Smooth muscle cell (in vitro differentiated cells): ENCODE measurements at regions not wholly inside any gene's neighbourhood (a gene's known extent, or its start where the extent isn't known, plus 50 kb on each side); places are given as distances from the start of the nearest gene placed in this dataset.

Experiments used
- DNase-seq: peaks from one replicate; lab custom pipeline; 2025; ENCODE audit not compliant: unreplicated experiment; lab: John Stamatoyannopoulos, UW
- H2AFZ ChIP-seq: fragments of 200-600 bp; sonication (generic); 2 replicates; pipeline ENCODE4 v1.6.0; 2016; ENCODE audit warnings: antibody characterized with exemption, low read depth, mild to moderate bottlenecking
- H3F3A ChIP-seq: fragments of 200-600 bp; sonication (generic); 2 replicates; pipeline ENCODE4 v1.6.0; 2017; ENCODE audit warnings: antibody characterized with exemption, low read depth
- H3K27ac ChIP-seq: fragments of 200-600 bp; sonication (generic); 2 replicates; pipeline ENCODE4 v1.5.1; 2016; ENCODE audit warnings: low read depth, mild to moderate bottlenecking
- H3K27me3 ChIP-seq: fragments of 200-600 bp; sonication (generic); 2 replicates; pipeline ENCODE4 v1.6.1; 2016; ENCODE audit warnings: low read depth, mild to moderate bottlenecking
- H3K36me3 ChIP-seq: fragments of 200-600 bp; sonication (generic); 2 replicates; pipeline ENCODE4 v1.5.1; 2016; ENCODE audit warnings: low read depth
- H3K4me1 ChIP-seq: fragments of 200-600 bp; sonication (generic); 2 replicates; pipeline ENCODE4 v1.5.1; 2016; ENCODE audit warnings: low read depth
- H3K4me2 ChIP-seq: fragments of 200-600 bp; sonication (generic); 2 replicates; pipeline ENCODE4 v1.6.0; 2016; ENCODE audit warnings: mild to moderate bottlenecking
- H3K4me3 ChIP-seq: fragments of 200-600 bp; sonication (generic); 2 replicates; pipeline ENCODE4 v1.5.1; 2016; ENCODE audit warnings: mild to moderate bottlenecking
- H3K79me2 ChIP-seq: fragments of 200-600 bp; sonication (generic); 2 replicates; pipeline ENCODE4 v1.6.0; 2016; ENCODE audit warnings: low read depth, mild to moderate bottlenecking
- H3K9ac ChIP-seq: fragments of 200-600 bp; sonication (generic); 2 replicates; pipeline ENCODE4 v1.6.0; 2016; ENCODE audit warnings: low read depth
- H3K9me3 ChIP-seq: fragments of 200-600 bp; sonication (generic); replicated peaks from 2 replicates; pipeline ENCODE4 v1.5.1; 2016; ENCODE audit warnings: low read depth
- H4K20me1 ChIP-seq: fragments of 200-600 bp; sonication (generic); 2 replicates; pipeline ENCODE4 v1.6.0; 2016; ENCODE audit warnings: low read depth
- WGBS: methylation state at CpG from one replicate; pipeline ENCODE4 v1.1.7; 2016; ENCODE audit warnings: low lambda C conversion rate; 5-methylcytosine and 5-hydroxymethylcytosine counted together
- TF ChIP-seq, protein P1 (sequence below): fragments of 200-600 bp; sonication (generic); IDR thresholded peaks from 2 replicates; pipeline ENCODE4 v1.5.1; 2017; ENCODE audit warnings: borderline replicate concordance, mild to moderate bottlenecking, antibody characterized with exemption; ENCODE audit not compliant: insufficient read depth, poor library complexity, severe bottlenecking

GRCh38 chr13:104140552-104140951, 1074.3 kb upstream of the SLC10A2 start:
- Histone ChIP-seq H3K36me3 (no peaks in the 10 kb centered on the region), H2AFZ (no peak overlapping the region), H3K9me3 (no peaks in the 10 kb centered on the region), H3K9ac (no peak overlapping the region), H3K79me2 (no peaks in the 10 kb centered on the region), H3F3A (no peaks in the 10 kb centered on the region), H3K4me3 (no peak overlapping the region), H3K4me1 (no peaks in the 10 kb centered on the region), H3K27ac (no peak overlapping the region), H4K20me1 (no peaks in the 10 kb centered on the region), H3K4me2 (no peak overlapping the region), H3K27me3 (no peaks in the 10 kb centered on the region)
- WGBS = 75% methylated on average over 2 of the region's 2 CpGs
- DNase-seq = no peak
- TF ChIP-seq, protein P1, sequence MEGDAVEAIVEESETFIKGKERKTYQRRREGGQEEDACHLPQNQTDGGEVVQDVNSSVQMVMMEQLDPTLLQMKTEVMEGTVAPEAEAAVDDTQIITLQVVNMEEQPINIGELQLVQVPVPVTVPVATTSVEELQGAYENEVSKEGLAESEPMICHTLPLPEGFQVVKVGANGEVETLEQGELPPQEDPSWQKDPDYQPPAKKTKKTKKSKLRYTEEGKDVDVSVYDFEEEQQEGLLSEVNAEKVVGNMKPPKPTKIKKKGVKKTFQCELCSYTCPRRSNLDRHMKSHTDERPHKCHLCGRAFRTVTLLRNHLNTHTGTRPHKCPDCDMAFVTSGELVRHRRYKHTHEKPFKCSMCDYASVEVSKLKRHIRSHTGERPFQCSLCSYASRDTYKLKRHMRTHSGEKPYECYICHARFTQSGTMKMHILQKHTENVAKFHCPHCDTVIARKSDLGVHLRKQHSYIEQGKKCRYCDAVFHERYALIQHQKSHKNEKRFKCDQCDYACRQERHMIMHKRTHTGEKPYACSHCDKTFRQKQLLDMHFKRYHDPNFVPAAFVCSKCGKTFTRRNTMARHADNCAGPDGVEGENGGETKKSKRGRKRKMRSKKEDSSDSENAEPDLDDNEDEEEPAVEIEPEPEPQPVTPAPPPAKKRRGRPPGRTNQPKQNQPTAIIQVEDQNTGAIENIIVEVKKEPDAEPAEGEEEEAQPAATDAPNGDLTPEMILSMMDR = no peak

DNA sequence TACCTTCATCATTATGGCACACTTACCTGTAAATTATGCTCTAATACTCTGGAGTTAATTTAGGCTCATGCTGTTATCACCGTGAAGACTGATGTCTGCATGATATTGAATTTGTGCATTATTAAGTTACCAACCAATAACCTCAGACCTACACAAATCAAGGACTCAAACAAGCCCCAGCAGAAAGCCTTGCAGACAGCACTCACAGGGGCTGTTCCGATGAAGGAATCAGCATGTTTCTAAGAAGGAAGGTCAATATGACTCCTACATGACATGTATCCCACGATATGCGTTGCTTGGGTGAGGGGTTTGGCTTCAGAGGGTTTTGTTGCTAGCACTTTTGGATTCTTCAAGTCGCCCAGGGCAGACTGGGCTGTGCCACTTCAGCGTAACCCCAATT, 1071.2 kb upstream of the SLC10A2 start:
- Histone ChIP-seq H3K27me3 (no peaks in the 10 kb centered on the region), H3K9ac (no peak overlapping the region), H3K4me1 (no peaks in the 10 kb centered on the region), H3K36me3 (no peaks in the 10 kb centered on the region), H3K9me3 (no peaks in the 10 kb centered on the region), H3K4me3 (no peak overlapping the region), H3K27ac (no peak overlapping the region), H3F3A (no peaks in the 10 kb centered on the region), H3K79me2 (no peaks in the 10 kb centered on the region), H4K20me1 (no peaks in the 10 kb centered on the region), H2AFZ (no peak overlapping the region), H3K4me2 (no peak overlapping the region)
- no peak for DNase-seq
- WGBS = 92% methylated on average over 6 of the region's 6 CpGs
- TF ChIP-seq, protein P1 = no peak

GRCh38 chr13:104132849-104133248, 1066.6 kb upstream of the SLC10A2 start:
- Histone ChIP-seq H3K27ac (no peak overlapping the region), H4K20me1 (no peaks in the 10 kb centered on the region), H3F3A (no peaks in the 10 kb centered on the region), H3K4me3 (no peak overlapping the region), H3K79me2 (no peaks in the 10 kb centered on the region), H3K9me3 (no peaks in the 10 kb centered on the region), H3K36me3 (no peaks in the 10 kb centered on the region), H3K9ac (no peak overlapping the region), H3K4me1 (no peaks in the 10 kb centered on the region), H3K27me3 (no peaks in the 10 kb centered on the region), H3K4me2 (no peak overlapping the region), H2AFZ (no peak overlapping the region)
- WGBS = 76% methylated on average over 5 of the region's 5 CpGs
- no peak for DNase-seq
- TF ChIP-seq, protein P1 = no peak

DNA sequence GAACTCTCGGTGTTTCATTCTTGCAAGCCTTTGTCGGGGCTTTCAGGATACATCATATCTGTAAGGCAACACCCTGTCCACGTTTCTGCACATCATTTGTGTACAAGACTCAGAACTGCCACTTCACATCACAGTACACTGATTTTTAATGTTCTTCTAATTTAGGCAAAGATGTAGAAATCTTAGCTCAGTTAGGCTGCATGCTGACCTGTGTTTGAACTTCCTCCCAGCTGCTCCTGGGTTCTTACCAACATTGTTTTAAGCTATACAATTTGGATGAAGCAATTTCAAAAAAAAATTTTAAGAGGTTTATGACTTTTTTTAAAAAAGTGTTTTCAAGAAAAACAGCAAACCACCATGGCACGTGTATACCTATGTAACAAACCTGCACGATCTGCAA, 1047.9 kb upstream of the SLC10A2 start:
- H3F3A ChIP-seq = no peaks in the 10 kb centered on the region

More for the DNA sequence above, 1047.9 kb upstream of the SLC10A2 start:
- DNase-seq = no peak
- H3K27me3 ChIP-seq = no peaks in the 10 kb centered on the region
- H2AFZ ChIP-seq = no peak overlapping the region
- H4K20me1 ChIP-seq = no peaks in the 10 kb centered on the region
- no peak overlapping the region for H3K27ac ChIP-seq
- H3K9ac ChIP-seq = no peak overlapping the region
- H3K4me1 ChIP-seq = no peaks in the 10 kb centered on the region
- no peaks in the 10 kb centered on the region for H3K9me3 ChIP-seq
- H3K36me3 ChIP-seq = no peaks in the 10 kb centered on the region
- H3K4me3 ChIP-seq = no peak overlapping the region
- 84% methylated on average over 5 of the region's 5 CpGs for WGBS
- H3K79me2 ChIP-seq = no peaks in the 10 kb centered on the region
- TF ChIP-seq, protein P1 = no peak
- H3K4me2 ChIP-seq = no peak overlapping the region
